Left lung (tissue), 4 donors: ENCODE measurements at regions not wholly inside any gene's neighbourhood (a gene's known extent, or its start where the extent isn't known, plus 50 kb on each side); places are given as distances from the start of the nearest gene placed in this dataset.

ENCODE experiments used
- ATAC-seq: fragments of 200-7000 bp; cut with Tn5 transposase; one replicate; pipeline ENCODE4 v1.9.1; 2020; ENCODE audit warnings: moderate library complexity
- DNase-seq, 4 donors: peaks; one replicate each; pipeline ENCODE4 v3.0.0-alpha.2; 2013 to 2020
- H3K27ac ChIP-seq, 2 donors: fragments of 200-600 bp; sonication (generic) in 1 of 2; one replicate each; pipeline versions ENCODE4 v1.5.0 to v1.8.0; 2020 to 2021
- H3K27me3 ChIP-seq, 2 donors: fragments of 200-600 bp; sonication (generic) in 1 of 2; one replicate each; pipeline versions ENCODE4 v1.5.0 to v1.8.0; 2020 to 2021
- H3K36me3 ChIP-seq, 2 donors: fragments of 200-600 bp; sonication (generic) in 1 of 2; one replicate each; pipeline versions ENCODE4 v1.5.0 to v1.8.0; 2020 to 2021
- H3K4me1 ChIP-seq, 2 donors: fragments of 200-600 bp; one replicate each; pipeline ENCODE4 v1.8.0; 2021
- H3K4me3 ChIP-seq, 2 donors: fragments of 200-600 bp; sonication (generic) in 1 of 2; one replicate each; pipeline versions ENCODE4 v1.5.0 to v1.8.0; 2020 to 2021; ENCODE audit warnings: mild to moderate bottlenecking in 1 of 2
- H3K9me3 ChIP-seq, 2 donors: fragments of 200-600 bp; sonication (generic) in 1 of 2; one replicate each; pipeline versions ENCODE4 v1.5.0 to v1.8.0; 2020 to 2021
- intact Hi-C, 2 donors: fragments of 100-400 bp; cut with DNase I; formaldehyde crosslinking; loops; one replicate each; pipeline versions ENCODE4 v1.11.2 to v1.14.2; 2022
- TF ChIP-seq, protein P1 (sequence below), 2 donors: fragments of 200-600 bp; sonication (generic) in 1 of 2; IDR thresholded peaks; one replicate each; pipeline versions ENCODE4 v1.5.0 to v1.8.0; 2021; ENCODE audit warnings: antibody characterized with exemption in 2 of 2
- donor health status: DM: no; HTN: yes; CAD: no.
- donor health status: DM: no; HTN: no; CAD: no.

DNA sequence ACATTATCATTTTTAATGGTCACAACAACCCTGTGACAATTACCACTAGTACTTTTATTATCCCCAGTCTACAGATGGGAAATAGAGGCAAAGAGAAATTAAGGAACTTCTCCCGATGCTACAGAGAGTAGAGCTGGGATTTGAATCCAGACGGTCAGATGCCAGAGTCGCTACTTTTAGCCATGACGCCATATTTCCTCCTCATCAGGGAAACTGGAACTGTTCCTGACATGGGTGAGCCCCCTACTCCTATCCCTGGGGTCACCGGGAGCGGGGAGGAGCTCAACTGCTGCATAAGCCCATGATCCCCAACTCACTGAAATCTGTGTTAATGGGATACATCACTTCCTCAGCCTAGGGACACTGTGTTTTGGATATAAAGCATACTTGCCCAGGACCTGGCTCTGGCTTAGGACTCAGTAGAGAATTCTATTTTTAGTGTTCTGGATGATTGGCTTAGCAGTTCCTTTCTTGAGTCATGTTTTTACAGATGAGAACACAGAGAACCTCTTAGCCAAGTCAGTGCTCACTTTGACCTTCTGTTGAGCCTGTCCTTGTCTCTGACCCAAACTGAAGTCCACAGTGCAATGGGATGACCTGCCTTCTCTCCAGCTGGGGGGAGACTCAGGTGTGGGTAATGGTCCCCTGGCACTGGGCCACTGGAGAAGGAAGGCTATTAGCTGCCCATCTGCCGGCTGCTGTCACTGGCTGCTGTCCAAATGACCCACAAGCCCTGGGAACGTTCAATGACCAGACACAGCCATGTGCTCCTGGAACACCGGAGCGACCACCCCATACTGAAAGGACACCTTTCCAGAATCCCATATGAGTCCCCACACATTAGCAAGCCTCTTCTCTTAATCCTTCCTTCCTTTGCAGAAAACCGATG lies 90.8 kb upstream of the SHISA3 start:
- intact Hi-C loops = no loop called here
- ATAC-seq = no peak

DNA sequence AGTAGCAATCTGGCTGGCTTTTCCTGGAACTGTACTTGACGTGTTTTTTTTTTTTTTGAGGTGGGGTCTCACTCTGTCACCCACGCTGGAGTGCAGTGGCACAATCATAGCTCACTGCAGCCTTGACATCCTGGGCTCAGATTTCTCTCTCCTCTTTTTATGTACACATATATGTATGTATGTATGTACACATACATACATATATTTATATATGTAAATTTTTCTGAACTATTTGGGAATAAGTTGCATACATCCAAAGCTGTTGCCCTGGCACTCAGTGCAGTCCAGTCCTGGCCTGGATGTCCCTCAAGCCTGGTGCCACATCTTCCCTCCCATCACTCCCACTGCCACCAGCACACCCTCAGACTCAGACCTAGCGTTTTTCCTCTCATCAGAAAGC lies 89.0 kb upstream of the SHISA3 start:
- TF ChIP-seq, protein P1, sequence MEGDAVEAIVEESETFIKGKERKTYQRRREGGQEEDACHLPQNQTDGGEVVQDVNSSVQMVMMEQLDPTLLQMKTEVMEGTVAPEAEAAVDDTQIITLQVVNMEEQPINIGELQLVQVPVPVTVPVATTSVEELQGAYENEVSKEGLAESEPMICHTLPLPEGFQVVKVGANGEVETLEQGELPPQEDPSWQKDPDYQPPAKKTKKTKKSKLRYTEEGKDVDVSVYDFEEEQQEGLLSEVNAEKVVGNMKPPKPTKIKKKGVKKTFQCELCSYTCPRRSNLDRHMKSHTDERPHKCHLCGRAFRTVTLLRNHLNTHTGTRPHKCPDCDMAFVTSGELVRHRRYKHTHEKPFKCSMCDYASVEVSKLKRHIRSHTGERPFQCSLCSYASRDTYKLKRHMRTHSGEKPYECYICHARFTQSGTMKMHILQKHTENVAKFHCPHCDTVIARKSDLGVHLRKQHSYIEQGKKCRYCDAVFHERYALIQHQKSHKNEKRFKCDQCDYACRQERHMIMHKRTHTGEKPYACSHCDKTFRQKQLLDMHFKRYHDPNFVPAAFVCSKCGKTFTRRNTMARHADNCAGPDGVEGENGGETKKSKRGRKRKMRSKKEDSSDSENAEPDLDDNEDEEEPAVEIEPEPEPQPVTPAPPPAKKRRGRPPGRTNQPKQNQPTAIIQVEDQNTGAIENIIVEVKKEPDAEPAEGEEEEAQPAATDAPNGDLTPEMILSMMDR (IDR thresholded peaks at IDR 0.05) = no peak
- intact Hi-C loops = no loop called here
- no peak for DNase-seq
- Histone ChIP-seq H3K27ac (no peak overlapping the region), H3K9me3 (no peaks in the 10 kb centered on the region), H3K4me1 (no peaks in the 10 kb centered on the region), H3K27me3 (no peaks in the 10 kb centered on the region), H3K4me3 (no peak overlapping the region), H3K36me3 (no peaks in the 10 kb centered on the region)
- no peak for ATAC-seq

More for the DNA sequence above, 90.8 kb upstream of the SHISA3 start:
- no peaks in the 10 kb centered on the region for H3K36me3 ChIP-seq
- DNase-seq = peak in 1 of 4 donors; percentile 59
- TF ChIP-seq, protein P1 (IDR thresholded peaks at IDR 0.05) = no peak
- no peak overlapping the region for H3K27ac ChIP-seq
- H3K27me3 ChIP-seq = no peaks in the 10 kb centered on the region
- H3K4me1 ChIP-seq = no peaks in the 10 kb centered on the region
- no peak overlapping the region for H3K4me3 ChIP-seq
- no peaks in the 10 kb centered on the region for H3K9me3 ChIP-seq

DNA sequence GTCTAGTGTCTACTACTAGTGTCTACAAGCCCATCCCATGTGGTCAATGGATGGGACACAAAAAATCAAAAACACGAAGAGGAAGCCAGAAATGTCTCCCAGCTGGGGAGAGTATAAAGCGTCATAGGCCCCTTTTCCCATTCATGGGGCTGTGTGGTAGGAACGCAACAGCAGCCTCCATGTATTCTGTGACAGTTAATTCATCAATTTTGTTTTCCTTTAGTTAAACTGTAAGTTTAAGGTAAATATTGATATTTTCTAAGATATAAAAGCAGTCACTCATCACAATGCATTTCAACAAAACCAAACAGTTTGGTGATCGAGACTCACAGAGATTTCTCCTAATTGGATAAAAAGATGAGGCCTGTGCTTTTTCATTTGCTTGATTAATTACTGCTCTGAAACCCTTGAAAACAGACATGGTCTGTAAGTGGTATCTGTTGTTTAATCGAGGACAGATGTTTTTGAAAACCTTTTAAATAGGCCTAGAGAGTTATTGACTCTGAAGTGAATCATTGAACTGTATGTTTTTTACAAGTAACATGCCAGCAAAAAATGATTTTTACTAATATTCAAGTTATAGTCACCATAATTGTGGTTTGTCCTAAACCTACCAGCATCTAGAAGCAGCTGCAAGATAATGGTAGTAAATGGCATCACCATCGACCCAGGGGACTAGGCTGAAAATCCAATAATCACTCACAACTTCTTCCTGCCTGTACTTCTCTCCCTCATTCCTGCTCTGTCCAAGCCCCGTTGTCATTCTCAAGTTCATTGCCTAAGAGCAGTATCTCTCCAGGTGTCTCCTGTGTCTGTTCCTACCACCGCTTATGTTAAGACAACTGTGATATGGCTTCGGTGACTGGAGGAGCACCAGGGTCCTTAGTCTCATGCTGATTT lies 87.7 kb upstream of the SHISA3 start:
- DNase-seq (peak in 1 of 4 donors; percentile 29), ATAC-seq (no peak)
- intact Hi-C loops = no loop called here

DNA sequence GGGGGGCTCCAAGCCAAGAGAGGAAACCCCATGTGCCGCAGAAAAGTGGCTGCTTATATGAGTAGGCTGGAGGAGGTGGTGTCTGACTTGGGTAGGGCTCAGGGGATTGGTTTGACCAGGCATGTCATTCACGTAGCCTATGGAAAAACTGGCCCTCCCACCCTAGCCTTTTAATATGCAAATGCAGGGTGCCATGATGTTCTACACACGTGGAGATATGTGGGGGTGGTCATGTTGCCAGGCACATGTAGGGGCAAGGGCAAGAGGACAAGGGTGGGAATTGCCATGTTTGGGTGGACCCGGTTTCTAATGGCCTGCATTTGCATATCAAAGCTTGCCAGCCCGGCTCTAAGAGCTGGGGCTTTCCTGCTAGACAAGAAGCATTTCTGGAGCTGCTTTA lies 86.9 kb upstream of the SHISA3 start:
- no peak overlapping the region for H3K27ac ChIP-seq
- H3K4me3 ChIP-seq = no peak overlapping the region
- no peaks in the 10 kb centered on the region for H3K4me1 ChIP-seq
- ATAC-seq (no peak), DNase-seq (no peak)
- H3K27me3 ChIP-seq = no peaks in the 10 kb centered on the region
- TF ChIP-seq, protein P1 (IDR thresholded peaks at IDR 0.05) = no peak
- H3K36me3 ChIP-seq = no peaks in the 10 kb centered on the region
- intact Hi-C loops = no loop called here
- peaks cover 0 to 2% of the 10 kb centered on the region in 2 donors for H3K9me3 ChIP-seq

More for the DNA sequence above, 87.7 kb upstream of the SHISA3 start:
- H3K36me3 ChIP-seq = no peaks in the 10 kb centered on the region
- H3K4me3 ChIP-seq = no peak overlapping the region
- no peaks in the 10 kb centered on the region for H3K9me3 ChIP-seq
- TF ChIP-seq, protein P1 (IDR thresholded peaks at IDR 0.05) = no peak
- H3K4me1 ChIP-seq = no peaks in the 10 kb centered on the region
- no peak overlapping the region for H3K27ac ChIP-seq
- H3K27me3 ChIP-seq = no peaks in the 10 kb centered on the region

DNA sequence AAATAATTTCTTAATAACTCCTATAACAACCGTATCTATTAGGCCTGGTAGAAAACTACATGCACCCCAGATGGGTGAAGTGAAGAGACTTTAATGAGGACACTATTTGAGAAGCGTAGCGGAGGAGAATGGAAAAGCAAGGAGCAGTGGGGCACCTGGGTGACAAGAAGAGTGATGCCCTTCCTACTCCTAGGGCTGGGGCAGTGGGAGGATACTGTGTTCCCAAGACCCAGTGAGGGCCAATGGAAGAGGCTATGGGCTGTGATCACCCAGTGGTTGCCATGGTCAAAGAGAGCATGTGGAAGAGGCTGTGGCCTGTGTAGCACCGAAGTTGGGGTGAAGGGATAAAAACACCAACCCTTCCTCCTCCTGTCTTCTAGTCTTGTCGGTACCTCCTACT lies 86.5 kb upstream of the SHISA3 start:
- DNase-seq (no peak), ATAC-seq (no peak)
- Histone ChIP-seq H3K36me3 (no peaks in the 10 kb centered on the region), H3K4me1 (no peaks in the 10 kb centered on the region), H3K27me3 (no peaks in the 10 kb centered on the region), H3K9me3 (peaks cover 0 to 2% of the 10 kb centered on the region in 2 donors), H3K27ac (no peak overlapping the region), H3K4me3 (no peak overlapping the region)
- intact Hi-C loops = no loop called here
- TF ChIP-seq, protein P1 (IDR thresholded peaks at IDR 0.05) = no peak
